DND-41 (cell line): ENCODE measurements at regions not wholly inside any gene's neighbourhood (a gene's known extent, or its start where the extent isn't known, plus 50 kb on each side); places are given as distances from the start of the nearest gene placed in this dataset.
"Not testable (repeated sequence)": the region's sequence is repeated elsewhere in the genome, so short reads cannot be mapped to it uniquely, and the experiment has no call there.

Source experiments
- ATAC-seq: fragments of 200-7000 bp; cut with Tn5 transposase; 3 replicates; pipeline ENCODE4 v1.9.1; 2021; ENCODE audit warnings: low read depth; ENCODE audit not compliant: insufficient read depth
- DNase-seq: peaks from one replicate; pipeline ENCODE4 v3.0.0-alpha.2; 2020
- H2AFZ ChIP-seq: 2 replicates; pipeline ENCODE4 v1.6.0; 2012; ENCODE audit warnings: low read depth, low read length
- H3K27ac ChIP-seq: 2 replicates; pipeline ENCODE4 v1.5.1; 2012; ENCODE audit warnings: low read length, inconsistent platforms
- H3K27me3 ChIP-seq: fragments of 200-600 bp; sonication (generic); 2 replicates; pipeline ENCODE4 v1.6.0; 2012; ENCODE audit warnings: low read length, mild to moderate bottlenecking, inconsistent platforms; ENCODE audit not compliant: insufficient read depth, poor library complexity
- H3K36me3 ChIP-seq: 2 replicates; pipeline ENCODE4 v1.5.1; 2012; ENCODE audit warnings: low read length, inconsistent platforms; ENCODE audit not compliant: insufficient read depth
- H3K4me1 ChIP-seq: 2 replicates; pipeline ENCODE4 v1.5.1; 2012; ENCODE audit warnings: mild to moderate bottlenecking, low read length; ENCODE audit not compliant: insufficient read depth
- H3K4me2 ChIP-seq: 2 replicates; pipeline ENCODE4 v1.6.0; 2012; ENCODE audit warnings: mild to moderate bottlenecking, moderate library complexity, low read length, inconsistent platforms; ENCODE audit not compliant: insufficient read depth
- H3K4me3 ChIP-seq, 2 experiments: fragments of 200-600 bp in 1 of 2; shearing (Covaris generic) in 1 of 2; 2 replicates each; pipeline ENCODE4 v1.5.1; 2012 to 2016; ENCODE audit warnings: inconsistent platforms in 2 of 2, low read length in 2 of 2, mild to moderate bottlenecking in 2 of 2, low read depth in 1 of 2, moderate library complexity in 1 of 2
- H3K79me2 ChIP-seq: 2 replicates; pipeline ENCODE4 v1.6.0; 2012; ENCODE audit warnings: low read length, inconsistent platforms; ENCODE audit not compliant: insufficient read depth
- H3K9ac ChIP-seq: 2 replicates; pipeline ENCODE4 v1.6.0; 2012; ENCODE audit warnings: low read depth, mild to moderate bottlenecking, inconsistent platforms, low read length, moderate library complexity
- H3K9me3 ChIP-seq: 2 replicates; pipeline ENCODE4 v1.5.1; 2012; ENCODE audit warnings: low read length, moderate library complexity, mild to moderate bottlenecking, inconsistent platforms; ENCODE audit not compliant: insufficient read depth, severe bottlenecking
- H4K20me1 ChIP-seq: 2 replicates; pipeline ENCODE4 v1.6.0; 2012; ENCODE audit warnings: low read length; ENCODE audit not compliant: insufficient read depth
- EZH2 ChIP-seq: IDR thresholded peaks from 3 replicates; pipeline ENCODE4 v1.6.1; 2012; ENCODE audit warnings: borderline replicate concordance, low read depth, mild to moderate bottlenecking, moderate library complexity, low read length, inconsistent platforms; ENCODE audit not compliant: severe bottlenecking
- TF ChIP-seq, protein P1 (sequence below): IDR thresholded peaks from 2 replicates; pipeline ENCODE4 v1.5.1; 2012; ENCODE audit warnings: borderline replicate concordance, low read length, moderate library complexity, mild to moderate bottlenecking; ENCODE audit not compliant: poor library complexity, severe bottlenecking; ENCODE audit errors: extremely low read depth

DNA sequence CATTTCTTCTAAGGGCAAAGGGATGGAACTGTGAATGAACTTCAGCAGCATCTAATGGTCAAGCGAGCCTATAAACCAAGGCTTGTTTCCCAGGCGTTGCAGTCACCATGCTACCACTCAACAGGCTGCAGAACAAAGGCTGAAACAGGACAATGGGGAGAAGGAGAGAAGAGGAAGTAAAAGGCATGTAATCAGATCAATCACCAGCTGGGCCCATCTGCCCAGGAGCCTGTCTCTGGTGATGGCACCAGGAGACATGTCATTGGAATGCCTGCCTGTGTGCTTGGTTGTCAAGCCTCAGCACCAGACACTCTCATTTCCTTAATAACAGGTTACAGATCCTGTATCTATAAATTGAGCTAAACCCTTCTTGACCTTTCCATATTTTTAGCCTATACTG is 81.7 kb upstream of the UMPS start:
- ATAC-seq = no peak
- Histone ChIP-seq H3K36me3 (no peaks in the 10 kb centered on the region), H3K27ac (no peak overlapping the region), H3K27me3 (peaks cover 3% of the 10 kb centered on the region), H3K9ac (no peak overlapping the region), H3K4me3 (no peak overlapping the region), H3K79me2 (no peaks in the 10 kb centered on the region), H2AFZ (no peak overlapping the region), H3K9me3 (no peaks in the 10 kb centered on the region), H3K4me2 (no peak overlapping the region), H4K20me1 (no peaks in the 10 kb centered on the region), H3K4me1 (no peaks in the 10 kb centered on the region)
- DNase-seq = no peak
- no peak for TF ChIP-seq EZH2

DNA sequence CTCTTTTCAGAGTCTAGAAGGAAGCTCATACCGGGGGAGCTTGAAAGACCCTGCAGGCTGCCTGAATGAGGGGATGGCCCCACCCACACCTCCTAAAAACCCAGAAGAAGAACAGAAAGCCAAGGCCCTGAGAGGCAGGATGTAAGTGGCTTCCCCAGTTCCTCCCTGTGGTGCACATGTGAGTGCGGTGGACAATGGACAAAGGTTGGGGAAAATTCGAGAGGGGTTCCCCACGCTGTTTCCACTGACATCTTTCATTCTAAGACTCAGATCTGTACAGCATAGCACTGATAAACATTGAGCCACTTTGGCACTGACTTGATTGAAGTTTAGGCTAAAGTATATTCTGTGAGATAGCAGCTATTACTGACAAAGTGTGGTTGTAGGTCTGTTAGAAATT is 79.5 kb upstream of the UMPS start:
- H2AFZ ChIP-seq = no peak overlapping the region
- H3K4me3 ChIP-seq = no peak overlapping the region
- ATAC-seq (no peak), DNase-seq (no peak)
- no peaks in the 10 kb centered on the region for H3K9me3 ChIP-seq
- H3K79me2 ChIP-seq = no peaks in the 10 kb centered on the region
- TF ChIP-seq EZH2 = no peak
- TF ChIP-seq, protein P1, sequence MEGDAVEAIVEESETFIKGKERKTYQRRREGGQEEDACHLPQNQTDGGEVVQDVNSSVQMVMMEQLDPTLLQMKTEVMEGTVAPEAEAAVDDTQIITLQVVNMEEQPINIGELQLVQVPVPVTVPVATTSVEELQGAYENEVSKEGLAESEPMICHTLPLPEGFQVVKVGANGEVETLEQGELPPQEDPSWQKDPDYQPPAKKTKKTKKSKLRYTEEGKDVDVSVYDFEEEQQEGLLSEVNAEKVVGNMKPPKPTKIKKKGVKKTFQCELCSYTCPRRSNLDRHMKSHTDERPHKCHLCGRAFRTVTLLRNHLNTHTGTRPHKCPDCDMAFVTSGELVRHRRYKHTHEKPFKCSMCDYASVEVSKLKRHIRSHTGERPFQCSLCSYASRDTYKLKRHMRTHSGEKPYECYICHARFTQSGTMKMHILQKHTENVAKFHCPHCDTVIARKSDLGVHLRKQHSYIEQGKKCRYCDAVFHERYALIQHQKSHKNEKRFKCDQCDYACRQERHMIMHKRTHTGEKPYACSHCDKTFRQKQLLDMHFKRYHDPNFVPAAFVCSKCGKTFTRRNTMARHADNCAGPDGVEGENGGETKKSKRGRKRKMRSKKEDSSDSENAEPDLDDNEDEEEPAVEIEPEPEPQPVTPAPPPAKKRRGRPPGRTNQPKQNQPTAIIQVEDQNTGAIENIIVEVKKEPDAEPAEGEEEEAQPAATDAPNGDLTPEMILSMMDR = no peak
- H3K9ac ChIP-seq = no peak overlapping the region
- H3K27me3 ChIP-seq = peaks cover 3% of the 10 kb centered on the region
- no peak overlapping the region for H3K4me2 ChIP-seq
- H3K4me1 ChIP-seq = no peaks in the 10 kb centered on the region
- no peaks in the 10 kb centered on the region for H4K20me1 ChIP-seq
- H3K27ac ChIP-seq = no peak overlapping the region
- H3K36me3 ChIP-seq = no peaks in the 10 kb centered on the region

DNA sequence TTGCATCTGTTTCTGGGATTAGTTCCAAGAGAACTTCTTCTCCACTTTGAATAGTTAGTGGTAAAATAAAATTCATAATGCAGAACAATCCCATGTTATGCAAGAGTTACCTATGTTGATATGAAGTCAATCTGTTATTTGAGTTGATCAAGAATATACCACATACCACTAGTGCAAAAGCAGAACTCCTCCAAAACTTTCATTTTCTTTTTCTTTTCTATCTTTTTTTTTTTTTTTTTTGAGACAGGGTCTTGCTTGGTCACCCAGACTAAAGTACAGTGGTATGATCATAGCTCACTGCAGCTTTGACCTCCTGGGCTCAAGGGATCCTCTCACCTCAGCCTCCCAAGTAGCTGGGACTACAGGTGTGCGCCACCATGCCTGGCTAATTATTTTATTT is 78.8 kb upstream of the UMPS start:
- H3K4me1 ChIP-seq, H3K9me3 ChIP-seq, H3K4me2 ChIP-seq, H4K20me1 ChIP-seq, H2AFZ ChIP-seq, DNase-seq, H3K36me3 ChIP-seq, ATAC-seq, H3K4me3 ChIP-seq, H3K27ac ChIP-seq, H3K79me2 ChIP-seq, H3K9ac ChIP-seq, H3K27me3 ChIP-seq: not testable (repeated sequence)

DNA sequence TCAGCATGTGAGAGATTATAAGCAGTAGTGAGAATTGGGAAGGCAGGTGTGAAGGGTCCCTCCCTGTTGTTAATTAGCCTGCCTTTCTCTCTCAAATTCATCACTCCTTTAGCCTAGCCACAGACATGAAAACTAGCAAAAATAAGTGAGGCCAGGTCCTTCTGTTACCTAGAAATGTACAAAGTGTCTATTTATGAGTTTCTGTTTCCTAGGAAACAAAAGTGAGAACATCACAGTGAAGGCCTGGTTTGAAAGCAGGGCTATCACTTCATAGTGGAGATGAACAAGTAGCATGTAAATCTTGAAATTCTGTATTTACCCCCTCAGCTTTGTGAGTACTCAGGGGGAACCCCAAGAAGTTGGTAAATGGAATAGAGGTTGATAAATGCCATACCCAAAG is 78.2 kb upstream of the UMPS start:
- TF ChIP-seq EZH2 = no peak
- TF ChIP-seq, protein P1 = no peak
- Histone ChIP-seq H3K4me2 (no peak overlapping the region), H3K4me3 (no peak overlapping the region), H3K9me3 (no peaks in the 10 kb centered on the region), H3K36me3 (no peaks in the 10 kb centered on the region), H3K9ac (no peak overlapping the region), H4K20me1 (no peaks in the 10 kb centered on the region), H3K27ac (no peak overlapping the region), H3K4me1 (no peaks in the 10 kb centered on the region), H3K79me2 (no peaks in the 10 kb centered on the region), H2AFZ (no peak overlapping the region), H3K27me3 (peaks cover 2% of the 10 kb centered on the region)
- DNase-seq (no peak), ATAC-seq (no peak)
